ENCODE measurements at regions not wholly inside any gene's neighbourhood (a gene's known extent, or its start where the extent isn't known, plus 50 kb on each side); places are given as distances from the start of the nearest gene placed in this dataset.

- TF ChIP-seq NRF1 (conservative IDR thresholded peaks at IDR 0.05; ENCODE audit: low read depth, low read length) (no peak), ZNF207 (IDR thresholded peaks at IDR 0.05; ENCODE audit: borderline replicate concordance) (no peak), SIN3A (IDR thresholded peaks at IDR 0.05; ENCODE audit: low read depth, low read length) (no peak), SPI1 (IDR thresholded peaks at IDR 0.05; ENCODE audit: borderline replicate concordance, insufficient read depth, low read depth, low read length) (no peak), POLR2AphosphoS2 (IDR thresholded peaks at IDR 0.05; ENCODE audit: low read depth, low read length) (no peak), YY1 (IDR thresholded peaks at IDR 0.05; ENCODE audit: low read depth, low read length) (no peak)
- TF ChIP-seq, protein P1, sequence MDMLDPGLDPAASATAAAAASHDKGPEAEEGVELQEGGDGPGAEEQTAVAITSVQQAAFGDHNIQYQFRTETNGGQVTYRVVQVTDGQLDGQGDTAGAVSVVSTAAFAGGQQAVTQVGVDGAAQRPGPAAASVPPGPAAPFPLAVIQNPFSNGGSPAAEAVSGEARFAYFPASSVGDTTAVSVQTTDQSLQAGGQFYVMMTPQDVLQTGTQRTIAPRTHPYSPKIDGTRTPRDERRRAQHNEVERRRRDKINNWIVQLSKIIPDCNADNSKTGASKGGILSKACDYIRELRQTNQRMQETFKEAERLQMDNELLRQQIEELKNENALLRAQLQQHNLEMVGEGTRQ (IDR thresholded peaks at IDR 0.05; ENCODE audit: borderline replicate concordance, low read depth, low read length): no peak
- TF ChIP-seq, protein P2, sequence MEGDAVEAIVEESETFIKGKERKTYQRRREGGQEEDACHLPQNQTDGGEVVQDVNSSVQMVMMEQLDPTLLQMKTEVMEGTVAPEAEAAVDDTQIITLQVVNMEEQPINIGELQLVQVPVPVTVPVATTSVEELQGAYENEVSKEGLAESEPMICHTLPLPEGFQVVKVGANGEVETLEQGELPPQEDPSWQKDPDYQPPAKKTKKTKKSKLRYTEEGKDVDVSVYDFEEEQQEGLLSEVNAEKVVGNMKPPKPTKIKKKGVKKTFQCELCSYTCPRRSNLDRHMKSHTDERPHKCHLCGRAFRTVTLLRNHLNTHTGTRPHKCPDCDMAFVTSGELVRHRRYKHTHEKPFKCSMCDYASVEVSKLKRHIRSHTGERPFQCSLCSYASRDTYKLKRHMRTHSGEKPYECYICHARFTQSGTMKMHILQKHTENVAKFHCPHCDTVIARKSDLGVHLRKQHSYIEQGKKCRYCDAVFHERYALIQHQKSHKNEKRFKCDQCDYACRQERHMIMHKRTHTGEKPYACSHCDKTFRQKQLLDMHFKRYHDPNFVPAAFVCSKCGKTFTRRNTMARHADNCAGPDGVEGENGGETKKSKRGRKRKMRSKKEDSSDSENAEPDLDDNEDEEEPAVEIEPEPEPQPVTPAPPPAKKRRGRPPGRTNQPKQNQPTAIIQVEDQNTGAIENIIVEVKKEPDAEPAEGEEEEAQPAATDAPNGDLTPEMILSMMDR (IDR thresholded peaks at IDR 0.05 in 2 of 3, conservative IDR thresholded peaks at IDR 0.05 in 1 of 3; ENCODE audit: control insufficient read depth in 2 of 3, extremely low read depth in 1 of 3, insufficient read depth in 1 of 3, low read depth in 3 of 3, low read length in 3 of 3): no peak
These were observed 218.1 kb upstream of the S1PR3 start for GRCh38 chr9:88773126-88773525.
